GM23338 (cell line): ENCODE measurements at regions not wholly inside any gene's neighbourhood (a gene's known extent, or its start where the extent isn't known, plus 50 kb on each side); places are given as distances from the start of the nearest gene placed in this dataset.

Source experiments
- ATAC-seq: fragments of 200-7000 bp; cut with Tn5 transposase; 3 replicates; pipeline ENCODE4 v1.9.1; 2020
- DNase-seq: peaks from one replicate; pipeline ENCODE4 v3.0.0-alpha.2; 2015; ENCODE audit warnings: low spot score
- H2AFZ ChIP-seq: fragments of 200-600 bp; sonication (generic); 2 replicates; pipeline ENCODE4 v1.8.0; 2016; ENCODE audit warnings: antibody characterized with exemption, mild to moderate bottlenecking, moderate library complexity
- H3F3A ChIP-seq: fragments of 200-600 bp; sonication (generic); replicated peaks from 2 replicates; pipeline ENCODE4 v1.8.0; 2017; ENCODE audit warnings: antibody characterized with exemption, mixed run types, low read depth
- H3K27ac ChIP-seq: fragments of 200-600 bp; sonication (generic); 2 replicates; pipeline ENCODE4 v1.6.1; 2016; ENCODE audit warnings: low read depth
- H3K27me3 ChIP-seq: fragments of 200-600 bp; sonication (generic); 2 replicates; pipeline ENCODE4 v1.8.0; 2016; ENCODE audit warnings: mild to moderate bottlenecking, mixed run types, moderate library complexity; ENCODE audit not compliant: insufficient read depth
- H3K36me3 ChIP-seq: fragments of 200-600 bp; sonication (generic); 2 replicates; pipeline ENCODE4 v1.8.0; 2016; ENCODE audit warnings: mild to moderate bottlenecking; ENCODE audit not compliant: insufficient read depth
- H3K4me1 ChIP-seq: fragments of 200-600 bp; sonication (generic); 2 replicates; pipeline ENCODE4 v1.8.0; 2016; ENCODE audit warnings: mild to moderate bottlenecking, moderate library complexity; ENCODE audit not compliant: insufficient read depth
- H3K4me2 ChIP-seq: fragments of 200-600 bp; sonication (generic); 2 replicates; pipeline ENCODE4 v1.7.1; 2017; ENCODE audit warnings: mixed run types
- H3K4me3 ChIP-seq: fragments of 200-600 bp; sonication (generic); 2 replicates; pipeline ENCODE4 v1.6.1; 2016; ENCODE audit warnings: mixed run types
- H3K79me2 ChIP-seq: fragments of 200-600 bp; sonication (generic); replicated peaks from 2 replicates; pipeline ENCODE4 v1.8.0; 2017; ENCODE audit warnings: mild to moderate bottlenecking; ENCODE audit not compliant: insufficient read depth
- H3K9me2 ChIP-seq: fragments of 200-600 bp; sonication (generic); 2 replicates; pipeline ENCODE4 v1.8.0; 2017; ENCODE audit not compliant: insufficient read depth
- H4K20me1 ChIP-seq: fragments of 200-600 bp; sonication (generic); replicated peaks from 2 replicates; pipeline ENCODE4 v1.8.0; 2017; ENCODE audit warnings: mild to moderate bottlenecking; ENCODE audit not compliant: insufficient read depth
- H3K27ac Mint-ChIP-seq: 2 replicates; pipeline ENCODE4 v1.8.0; 2020; ENCODE audit warnings: inconsistent platforms, mild to moderate bottlenecking, moderate library complexity, mixed read lengths
- H3K27me3 Mint-ChIP-seq: 3 replicates; pipeline ENCODE4 v1.8.0; 2022; ENCODE audit warnings: low read depth, mild to moderate bottlenecking, moderate library complexity, mixed read lengths, inconsistent platforms; ENCODE audit not compliant: insufficient read depth, poor library complexity
- H3K36me3 Mint-ChIP-seq: 3 replicates; pipeline ENCODE4 v1.8.0; 2021; ENCODE audit warnings: low read depth, mild to moderate bottlenecking, inconsistent platforms, moderate library complexity, mixed read lengths
- H3K4me1 Mint-ChIP-seq: 3 replicates; pipeline ENCODE4 v1.8.0; 2020; ENCODE audit warnings: mild to moderate bottlenecking, inconsistent platforms, mixed read lengths
- H3K4me3 Mint-ChIP-seq: 3 replicates; pipeline ENCODE4 v1.8.0; 2021; ENCODE audit warnings: moderate library complexity, mild to moderate bottlenecking, inconsistent platforms, mixed read lengths
- H3K9me3 Mint-ChIP-seq: 3 replicates; pipeline ENCODE4 v1.8.0; 2020; ENCODE audit warnings: moderate library complexity, mild to moderate bottlenecking, inconsistent platforms, mixed read lengths
- ETS1 ChIP-seq: IDR thresholded peaks from 2 replicates; pipeline ENCODE4 v1.6.1; 2016; ENCODE audit warnings: antibody characterized with exemption
- EZH2 ChIP-seq: fragments of 200-600 bp; sonication (generic); IDR thresholded peaks from one replicate; pipeline ENCODE4 v1.8.0; 2017; ENCODE audit warnings: antibody characterized with exemption, mild to moderate bottlenecking, low read depth; ENCODE audit not compliant: unreplicated experiment
- EZH2phosphoT487 ChIP-seq: fragments of 200-600 bp; sonication (generic); IDR thresholded peaks from one replicate; pipeline ENCODE4 v1.8.1; 2018; ENCODE audit warnings: antibody characterized with exemption; ENCODE audit not compliant: unreplicated experiment
- NANOG ChIP-seq: IDR thresholded peaks from 2 replicates; pipeline ENCODE4 v1.6.1; 2016; ENCODE audit warnings: antibody characterized with exemption, borderline replicate concordance
- POLR2AphosphoS5 ChIP-seq: IDR thresholded peaks from 2 replicates; pipeline ENCODE4 v1.6.1; 2016; ENCODE audit warnings: antibody characterized with exemption, low read depth
- STAT1 ChIP-seq: IDR thresholded peaks from one replicate; pipeline ENCODE4 v1.6.1; 2016; ENCODE audit warnings: antibody characterized with exemption; ENCODE audit not compliant: unreplicated experiment
- ZNF331 ChIP-seq: fragments of 250-450 bp; sonication (Bioruptor Pico); IDR thresholded peaks from 2 replicates; pipeline ENCODE4 v1.5.0; 2020; ENCODE audit warnings: low read depth, mild to moderate bottlenecking, moderate library complexity
- TF ChIP-seq, protein P1 (sequence below): IDR thresholded peaks from one replicate; pipeline ENCODE4 v1.6.1; 2018; ENCODE audit warnings: antibody characterized with exemption; ENCODE audit not compliant: unreplicated experiment
- TF ChIP-seq, protein P2 (sequence below), 2 experiments: fragments of 200-600 bp in 1 of 2; sonication (generic) in 1 of 2; conservative IDR thresholded peaks; 2 replicates each; pipeline versions ENCODE4 v1.5.1 to v1.6.1; 2016 to 2017; ENCODE audit warnings: antibody characterized with exemption in 2 of 2, low read depth in 2 of 2, mild to moderate bottlenecking in 2 of 2, moderate library complexity in 1 of 2
- TF ChIP-seq, protein P3 (sequence below): fragments of 250-450 bp; sonication (Bioruptor Pico); IDR thresholded peaks from 2 replicates; pipeline ENCODE4 v1.5.0; 2020; ENCODE audit warnings: mild to moderate bottlenecking, moderate library complexity

DNA sequence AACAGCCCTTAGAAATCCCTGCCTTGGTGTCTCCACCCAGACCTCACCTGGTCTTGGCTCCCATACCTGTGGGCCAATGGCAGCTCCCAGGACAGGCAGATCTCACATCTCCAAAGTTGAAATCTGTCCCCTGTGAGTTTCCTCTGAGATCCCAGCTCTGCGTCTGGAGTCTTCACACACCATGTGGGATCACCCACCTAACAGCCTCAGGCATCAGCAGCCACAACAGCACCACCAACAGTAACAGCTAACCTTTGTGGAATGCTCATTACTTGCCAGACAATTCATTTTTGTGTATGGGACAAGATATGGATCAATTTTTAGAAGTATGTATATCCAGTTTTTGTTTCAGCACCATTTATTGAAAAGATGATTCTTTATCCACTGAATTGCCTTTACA lies 523.2 kb downstream of the MATN1 start (continued):
- TF ChIP-seq, protein P1, sequence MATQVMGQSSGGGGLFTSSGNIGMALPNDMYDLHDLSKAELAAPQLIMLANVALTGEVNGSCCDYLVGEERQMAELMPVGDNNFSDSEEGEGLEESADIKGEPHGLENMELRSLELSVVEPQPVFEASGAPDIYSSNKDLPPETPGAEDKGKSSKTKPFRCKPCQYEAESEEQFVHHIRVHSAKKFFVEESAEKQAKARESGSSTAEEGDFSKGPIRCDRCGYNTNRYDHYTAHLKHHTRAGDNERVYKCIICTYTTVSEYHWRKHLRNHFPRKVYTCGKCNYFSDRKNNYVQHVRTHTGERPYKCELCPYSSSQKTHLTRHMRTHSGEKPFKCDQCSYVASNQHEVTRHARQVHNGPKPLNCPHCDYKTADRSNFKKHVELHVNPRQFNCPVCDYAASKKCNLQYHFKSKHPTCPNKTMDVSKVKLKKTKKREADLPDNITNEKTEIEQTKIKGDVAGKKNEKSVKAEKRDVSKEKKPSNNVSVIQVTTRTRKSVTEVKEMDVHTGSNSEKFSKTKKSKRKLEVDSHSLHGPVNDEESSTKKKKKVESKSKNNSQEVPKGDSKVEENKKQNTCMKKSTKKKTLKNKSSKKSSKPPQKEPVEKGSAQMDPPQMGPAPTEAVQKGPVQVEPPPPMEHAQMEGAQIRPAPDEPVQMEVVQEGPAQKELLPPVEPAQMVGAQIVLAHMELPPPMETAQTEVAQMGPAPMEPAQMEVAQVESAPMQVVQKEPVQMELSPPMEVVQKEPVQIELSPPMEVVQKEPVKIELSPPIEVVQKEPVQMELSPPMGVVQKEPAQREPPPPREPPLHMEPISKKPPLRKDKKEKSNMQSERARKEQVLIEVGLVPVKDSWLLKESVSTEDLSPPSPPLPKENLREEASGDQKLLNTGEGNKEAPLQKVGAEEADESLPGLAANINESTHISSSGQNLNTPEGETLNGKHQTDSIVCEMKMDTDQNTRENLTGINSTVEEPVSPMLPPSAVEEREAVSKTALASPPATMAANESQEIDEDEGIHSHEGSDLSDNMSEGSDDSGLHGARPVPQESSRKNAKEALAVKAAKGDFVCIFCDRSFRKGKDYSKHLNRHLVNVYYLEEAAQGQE, result no peak
- TF ChIP-seq EZH2 (no peak), STAT1 (no peak), ZNF331 (CRISPR knock-in tag) (no peak), ETS1 (no peak)
- TF ChIP-seq, protein P2, sequence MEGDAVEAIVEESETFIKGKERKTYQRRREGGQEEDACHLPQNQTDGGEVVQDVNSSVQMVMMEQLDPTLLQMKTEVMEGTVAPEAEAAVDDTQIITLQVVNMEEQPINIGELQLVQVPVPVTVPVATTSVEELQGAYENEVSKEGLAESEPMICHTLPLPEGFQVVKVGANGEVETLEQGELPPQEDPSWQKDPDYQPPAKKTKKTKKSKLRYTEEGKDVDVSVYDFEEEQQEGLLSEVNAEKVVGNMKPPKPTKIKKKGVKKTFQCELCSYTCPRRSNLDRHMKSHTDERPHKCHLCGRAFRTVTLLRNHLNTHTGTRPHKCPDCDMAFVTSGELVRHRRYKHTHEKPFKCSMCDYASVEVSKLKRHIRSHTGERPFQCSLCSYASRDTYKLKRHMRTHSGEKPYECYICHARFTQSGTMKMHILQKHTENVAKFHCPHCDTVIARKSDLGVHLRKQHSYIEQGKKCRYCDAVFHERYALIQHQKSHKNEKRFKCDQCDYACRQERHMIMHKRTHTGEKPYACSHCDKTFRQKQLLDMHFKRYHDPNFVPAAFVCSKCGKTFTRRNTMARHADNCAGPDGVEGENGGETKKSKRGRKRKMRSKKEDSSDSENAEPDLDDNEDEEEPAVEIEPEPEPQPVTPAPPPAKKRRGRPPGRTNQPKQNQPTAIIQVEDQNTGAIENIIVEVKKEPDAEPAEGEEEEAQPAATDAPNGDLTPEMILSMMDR (conservative IDR thresholded peaks at IDR 0.05; ENCODE audit: low read depth in 2 of 2), result no peak

GRCh38 chr1:30199563-30199962 lies 523.8 kb downstream of the MATN1 start:
- H3F3A ChIP-seq, result no peaks in the 10 kb centered on the region
- H3K4me3 Mint-ChIP-seq, result no peak overlapping the region
- H3K4me1 Mint-ChIP-seq, result peaks cover 3% of the 10 kb centered on the region; the same call in 2 of the 3 replicates
- H3K36me3 ChIP-seq, result peaks cover 6% of the 10 kb centered on the region; the same call in 1 of the 2 replicates
- DNase-seq (no peak), ATAC-seq (no peak)
- H3K4me1 ChIP-seq, result no peaks in the 10 kb centered on the region
- no peak overlapping the region for H2AFZ ChIP-seq
- no peak overlapping the region for H3K4me3 ChIP-seq
- peaks cover 6% of the 10 kb centered on the region for H3K27me3 Mint-ChIP-seq
- no peaks in the 10 kb centered on the region for H3K27me3 ChIP-seq
- no peak overlapping the region for H3K27ac ChIP-seq
- peaks cover 21% of the 10 kb centered on the region for H3K9me3 Mint-ChIP-seq
- peaks cover 3% of the 10 kb centered on the region; the same call in 1 of the 2 replicates for H3K9me2 ChIP-seq
- H4K20me1 ChIP-seq, result no peaks in the 10 kb centered on the region
- H3K79me2 ChIP-seq, result no peaks in the 10 kb centered on the region
- no peak overlapping the region for H3K4me2 ChIP-seq
- H3K27ac Mint-ChIP-seq, result no peak overlapping the region
- no peaks in the 10 kb centered on the region for H3K36me3 Mint-ChIP-seq
- TF ChIP-seq ZNF331 (CRISPR knock-in tag) (no peak), EZH2phosphoT487 (no peak), POLR2AphosphoS5 (no peak), NANOG (no peak)
- TF ChIP-seq, protein P2 (conservative IDR thresholded peaks at IDR 0.05; ENCODE audit: low read depth in 2 of 2), result no peak
- TF ChIP-seq, protein P3, sequence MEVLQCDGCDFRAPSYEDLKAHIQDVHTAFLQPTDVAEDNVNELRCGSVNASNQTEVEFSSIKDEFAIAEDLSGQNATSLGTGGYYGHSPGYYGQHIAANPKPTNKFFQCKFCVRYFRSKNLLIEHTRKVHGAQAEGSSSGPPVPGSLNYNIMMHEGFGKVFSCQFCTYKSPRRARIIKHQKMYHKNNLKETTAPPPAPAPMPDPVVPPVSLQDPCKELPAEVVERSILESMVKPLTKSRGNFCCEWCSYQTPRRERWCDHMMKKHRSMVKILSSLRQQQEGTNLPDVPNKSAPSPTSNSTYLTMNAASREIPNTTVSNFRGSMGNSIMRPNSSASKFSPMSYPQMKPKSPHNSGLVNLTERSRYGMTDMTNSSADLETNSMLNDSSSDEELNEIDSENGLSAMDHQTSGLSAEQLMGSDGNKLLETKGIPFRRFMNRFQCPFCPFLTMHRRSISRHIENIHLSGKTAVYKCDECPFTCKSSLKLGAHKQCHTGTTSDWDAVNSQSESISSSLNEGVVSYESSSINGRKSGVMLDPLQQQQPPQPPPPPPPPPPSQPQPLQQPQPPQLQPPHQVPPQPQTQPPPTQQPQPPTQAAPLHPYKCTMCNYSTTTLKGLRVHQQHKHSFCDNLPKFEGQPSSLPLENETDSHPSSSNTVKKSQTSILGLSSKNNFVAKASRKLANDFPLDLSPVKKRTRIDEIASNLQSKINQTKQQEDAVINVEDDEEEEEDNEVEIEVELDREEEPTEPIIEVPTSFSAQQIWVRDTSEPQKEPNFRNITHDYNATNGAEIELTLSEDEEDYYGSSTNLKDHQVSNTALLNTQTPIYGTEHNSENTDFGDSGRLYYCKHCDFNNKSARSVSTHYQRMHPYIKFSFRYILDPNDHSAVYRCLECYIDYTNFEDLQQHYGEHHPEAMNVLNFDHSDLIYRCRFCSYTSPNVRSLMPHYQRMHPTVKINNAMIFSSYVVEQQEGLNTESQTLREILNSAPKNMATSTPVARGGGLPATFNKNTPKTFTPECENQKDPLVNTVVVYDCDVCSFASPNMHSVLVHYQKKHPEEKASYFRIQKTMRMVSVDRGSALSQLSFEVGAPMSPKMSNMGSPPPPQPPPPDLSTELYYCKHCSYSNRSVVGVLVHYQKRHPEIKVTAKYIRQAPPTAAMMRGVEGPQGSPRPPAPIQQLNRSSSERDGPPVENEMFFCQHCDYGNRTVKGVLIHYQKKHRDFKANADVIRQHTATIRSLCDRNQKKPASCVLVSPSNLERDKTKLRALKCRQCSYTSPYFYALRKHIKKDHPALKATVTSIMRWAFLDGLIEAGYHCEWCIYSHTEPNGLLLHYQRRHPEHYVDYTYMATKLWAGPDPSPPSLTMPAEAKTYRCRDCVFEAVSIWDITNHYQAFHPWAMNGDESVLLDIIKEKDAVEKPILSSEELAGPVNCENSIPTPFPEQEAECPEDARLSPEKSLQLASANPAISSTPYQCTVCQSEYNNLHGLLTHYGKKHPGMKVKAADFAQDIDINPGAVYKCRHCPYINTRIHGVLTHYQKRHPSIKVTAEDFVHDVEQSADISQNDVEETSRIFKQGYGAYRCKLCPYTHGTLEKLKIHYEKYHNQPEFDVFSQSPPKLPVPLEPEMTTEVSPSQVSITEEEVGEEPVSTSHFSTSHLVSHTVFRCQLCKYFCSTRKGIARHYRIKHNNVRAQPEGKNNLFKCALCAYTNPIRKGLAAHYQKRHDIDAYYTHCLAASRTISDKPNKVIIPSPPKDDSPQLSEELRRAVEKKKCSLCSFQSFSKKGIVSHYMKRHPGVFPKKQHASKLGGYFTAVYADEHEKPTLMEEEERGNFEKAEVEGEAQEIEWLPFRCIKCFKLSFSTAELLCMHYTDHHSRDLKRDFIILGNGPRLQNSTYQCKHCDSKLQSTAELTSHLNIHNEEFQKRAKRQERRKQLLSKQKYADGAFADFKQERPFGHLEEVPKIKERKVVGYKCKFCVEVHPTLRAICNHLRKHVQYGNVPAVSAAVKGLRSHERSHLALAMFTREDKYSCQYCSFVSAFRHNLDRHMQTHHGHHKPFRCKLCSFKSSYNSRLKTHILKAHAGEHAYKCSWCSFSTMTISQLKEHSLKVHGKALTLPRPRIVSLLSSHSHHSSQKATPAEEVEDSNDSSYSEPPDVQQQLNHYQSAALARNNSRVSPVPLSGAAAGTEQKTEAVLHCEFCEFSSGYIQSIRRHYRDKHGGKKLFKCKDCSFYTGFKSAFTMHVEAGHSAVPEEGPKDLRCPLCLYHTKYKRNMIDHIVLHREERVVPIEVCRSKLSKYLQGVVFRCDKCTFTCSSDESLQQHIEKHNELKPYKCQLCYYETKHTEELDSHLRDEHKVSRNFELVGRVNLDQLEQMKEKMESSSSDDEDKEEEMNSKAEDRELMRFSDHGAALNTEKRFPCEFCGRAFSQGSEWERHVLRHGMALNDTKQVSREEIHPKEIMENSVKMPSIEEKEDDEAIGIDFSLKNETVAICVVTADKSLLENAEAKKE (CRISPR knock-in tag), result no peak
